Breast epithelium (tissue), 4 donors: ENCODE measurements at regions not wholly inside any gene's neighbourhood (a gene's known extent, or its start where the extent isn't known, plus 50 kb on each side); places are given as distances from the start of the nearest gene placed in this dataset.

Experiments used
- DNase-seq, 2 donors: peaks; one replicate each; pipeline ENCODE4 v3.0.0-alpha.2; 2019; ENCODE audit warnings: low spot score in 2 of 2
- H3K27ac ChIP-seq, 2 donors: fragments of 200-600 bp; sonication (generic) in 1 of 2; one replicate each; pipeline ENCODE4 v1.5.1; 2016 to 2019; ENCODE audit warnings: mild to moderate bottlenecking in 1 of 2
- H3K27me3 ChIP-seq, 2 donors: fragments of 200-600 bp; sonication (generic) in 1 of 2; one replicate each; pipeline versions ENCODE4 v1.5.1 to v1.6.0; 2017 to 2019; ENCODE audit warnings: control low read depth in 1 of 2, mild to moderate bottlenecking in 1 of 2
- H3K36me3 ChIP-seq: fragments of 200-600 bp; one replicate; pipeline ENCODE4 v1.5.1; 2019
- H3K4me1 ChIP-seq, 2 donors: fragments of 200-600 bp; sonication (generic); one replicate each; pipeline ENCODE4 v1.5.1; 2016 to 2019; ENCODE audit warnings: control low read depth in 1 of 2
- H3K4me3 ChIP-seq, 3 donors: fragments of 200-600 bp; sonication (generic); 1 replicate in 2 of 3; 2 replicates in 1 of 3; pipeline ENCODE4 v1.5.1; 2016 to 2019; ENCODE audit warnings: mild to moderate bottlenecking in 3 of 3, moderate library complexity in 2 of 3
- H3K9me3 ChIP-seq, 2 donors: fragments of 200-600 bp; sonication (generic) in 1 of 2; one replicate each; pipeline ENCODE4 v1.5.1; 2016 to 2019; ENCODE audit warnings: control low read depth in 1 of 2
- POLR2A ChIP-seq: fragments of 450-650 bp; IDR thresholded peaks from one replicate; pipeline ENCODE4 v1.6.1; 2016; ENCODE audit warnings: antibody characterized with exemption, mild to moderate bottlenecking, moderate library complexity
- POLR2AphosphoS5 ChIP-seq, 3 donors: sonication (generic); formaldehyde crosslinking; IDR thresholded peaks; one replicate each; pipeline ENCODE4 v1.6.1; 2017; ENCODE audit warnings: antibody characterized with exemption in 3 of 3
- intact Hi-C: fragments of 100-400 bp; cut with DNase I; formaldehyde crosslinking; loops from one replicate; pipeline ENCODE4 v1.15.1; 2023; ENCODE audit warnings: low total_unique reads
- TF ChIP-seq, protein P1 (sequence below), 3 donors: fragments of 450-650 bp; IDR thresholded peaks; one replicate each; pipeline ENCODE4 v1.5.1; 2016 to 2017; ENCODE audit warnings: antibody characterized with exemption in 3 of 3, mild to moderate bottlenecking in 3 of 3, moderate library complexity in 3 of 3

DNA sequence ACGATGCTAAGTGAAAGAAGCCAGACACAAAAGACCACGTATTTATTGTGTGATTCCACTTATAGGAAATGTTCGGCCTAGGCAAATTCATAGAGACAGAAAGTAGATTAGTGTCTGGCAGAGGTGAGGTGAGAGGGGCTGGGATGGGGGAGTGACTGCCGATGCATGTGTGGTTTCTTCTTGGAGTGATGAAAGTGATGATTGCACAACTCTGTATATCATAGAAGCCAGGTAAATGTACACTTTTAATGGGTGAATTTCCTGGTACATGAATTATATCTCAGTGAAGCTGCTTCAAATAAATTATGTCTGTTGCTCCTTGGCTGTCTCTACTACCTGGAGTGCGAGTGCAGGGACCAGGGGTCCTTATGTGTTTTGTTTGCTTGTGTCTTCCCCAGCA, 76.2 kb upstream of the PTCH1 start:
- Histone ChIP-seq H3K4me3 (no peak overlapping the region), H3K9me3 (no peaks in the 10 kb centered on the region), H3K36me3 (no peaks in the 10 kb centered on the region), H3K27ac (no peak overlapping the region), H3K27me3 (no peaks in the 10 kb centered on the region), H3K4me1 (no peaks in the 10 kb centered on the region)
- TF ChIP-seq, protein P1, sequence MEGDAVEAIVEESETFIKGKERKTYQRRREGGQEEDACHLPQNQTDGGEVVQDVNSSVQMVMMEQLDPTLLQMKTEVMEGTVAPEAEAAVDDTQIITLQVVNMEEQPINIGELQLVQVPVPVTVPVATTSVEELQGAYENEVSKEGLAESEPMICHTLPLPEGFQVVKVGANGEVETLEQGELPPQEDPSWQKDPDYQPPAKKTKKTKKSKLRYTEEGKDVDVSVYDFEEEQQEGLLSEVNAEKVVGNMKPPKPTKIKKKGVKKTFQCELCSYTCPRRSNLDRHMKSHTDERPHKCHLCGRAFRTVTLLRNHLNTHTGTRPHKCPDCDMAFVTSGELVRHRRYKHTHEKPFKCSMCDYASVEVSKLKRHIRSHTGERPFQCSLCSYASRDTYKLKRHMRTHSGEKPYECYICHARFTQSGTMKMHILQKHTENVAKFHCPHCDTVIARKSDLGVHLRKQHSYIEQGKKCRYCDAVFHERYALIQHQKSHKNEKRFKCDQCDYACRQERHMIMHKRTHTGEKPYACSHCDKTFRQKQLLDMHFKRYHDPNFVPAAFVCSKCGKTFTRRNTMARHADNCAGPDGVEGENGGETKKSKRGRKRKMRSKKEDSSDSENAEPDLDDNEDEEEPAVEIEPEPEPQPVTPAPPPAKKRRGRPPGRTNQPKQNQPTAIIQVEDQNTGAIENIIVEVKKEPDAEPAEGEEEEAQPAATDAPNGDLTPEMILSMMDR (IDR thresholded peaks at IDR 0.05), result no peak
- TF ChIP-seq POLR2A (no peak), POLR2AphosphoS5 (IDR thresholded peaks at IDR 0.05) (no peak)
- DNase-seq, result no peak
- intact Hi-C loops, result no loop called here

DNA sequence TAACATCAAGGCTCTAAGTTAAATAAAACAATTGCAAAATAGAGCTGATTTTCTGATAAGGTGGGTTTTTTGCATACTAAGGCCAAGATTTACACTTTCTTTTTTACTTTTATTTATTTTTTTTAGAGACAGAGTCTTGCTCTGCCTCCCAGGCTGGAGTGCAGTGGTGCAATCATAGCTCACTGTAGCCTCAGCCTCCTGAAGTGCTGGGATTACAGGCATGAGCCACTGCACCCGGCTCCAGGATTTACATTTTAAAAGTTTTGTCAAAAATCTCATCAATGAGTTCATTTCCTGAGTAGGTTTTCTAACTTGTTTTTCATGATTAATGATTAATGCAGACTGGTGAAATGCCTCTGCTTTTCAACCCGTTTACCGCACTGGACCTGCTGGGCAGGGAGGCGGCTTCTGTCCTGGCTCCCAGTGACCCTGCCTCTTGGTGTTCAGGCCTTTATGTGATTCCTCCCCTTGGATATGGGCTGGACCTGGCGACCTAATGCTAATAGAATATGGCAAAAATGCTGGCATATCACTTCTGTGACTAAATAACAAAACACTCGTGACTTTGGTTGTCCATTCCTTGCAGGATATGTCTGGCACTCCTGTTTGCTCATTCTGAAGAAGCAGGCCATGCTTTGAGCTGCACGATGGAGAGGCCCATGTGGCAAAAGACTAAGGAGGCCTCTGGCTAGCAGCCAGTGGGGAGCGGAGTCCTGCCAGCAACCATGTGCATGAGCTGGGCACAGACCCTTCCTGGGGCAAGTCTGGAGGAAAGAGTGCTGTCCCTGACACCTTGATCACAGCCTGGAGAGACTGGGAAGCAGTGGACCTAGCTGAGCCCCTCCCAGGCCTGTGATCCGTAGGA, 72.2 kb upstream of the PTCH1 start:
- no peak for DNase-seq
- intact Hi-C loops, result no loop called here

DNA sequence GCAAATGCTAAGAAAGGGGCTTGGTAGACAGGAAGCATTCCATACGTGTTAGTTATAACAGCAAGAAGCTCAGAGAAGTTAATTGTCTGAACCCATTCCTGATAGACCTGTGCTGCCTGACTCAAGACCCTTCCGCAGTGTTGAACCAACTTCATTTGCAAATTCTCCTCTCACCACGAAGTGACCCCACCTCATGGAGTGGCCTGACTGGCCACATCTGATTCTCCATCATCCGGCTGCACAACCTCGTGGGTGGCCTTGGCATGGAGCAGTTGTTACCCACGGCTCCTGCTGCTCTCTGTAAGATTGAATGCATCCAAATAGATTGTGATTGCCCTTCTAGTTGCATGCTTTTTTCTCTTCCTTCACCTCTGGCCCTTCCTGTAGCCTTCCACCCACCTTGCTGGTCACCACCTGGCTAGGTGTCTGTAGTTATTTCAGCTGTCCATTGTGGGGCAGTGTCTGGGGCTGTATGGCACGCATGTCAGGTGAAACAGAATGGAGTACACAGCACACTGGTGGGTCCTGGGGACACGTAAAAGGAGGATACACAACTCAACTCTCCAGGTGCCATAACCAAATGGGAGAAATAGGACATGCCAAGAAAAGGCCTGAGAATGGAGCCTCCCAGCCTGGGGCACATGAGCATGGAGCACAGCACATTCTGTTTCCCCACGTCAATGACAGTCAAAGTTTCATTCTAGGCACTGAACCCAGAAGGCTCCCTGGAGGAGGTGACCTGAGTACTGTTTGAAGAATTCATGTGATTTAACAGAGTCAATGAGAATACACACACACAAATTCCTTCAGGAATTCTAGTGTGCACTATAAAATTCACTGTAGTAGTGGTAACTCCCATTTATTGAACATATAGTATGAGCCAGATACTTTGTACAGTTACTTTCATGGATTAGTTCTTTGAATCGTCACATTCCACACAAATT, 70.5 kb upstream of the PTCH1 start:
- H3K4me3 ChIP-seq, result no peak overlapping the region
- no peaks in the 10 kb centered on the region for H3K4me1 ChIP-seq
- no peak for DNase-seq
- intact Hi-C loops, result no loop called here
- no peak for TF ChIP-seq POLR2AphosphoS5 (IDR thresholded peaks at IDR 0.05)
- TF ChIP-seq, protein P1 (IDR thresholded peaks at IDR 0.05), result no peak
- no peak for TF ChIP-seq POLR2A
- no peaks in the 10 kb centered on the region for H3K9me3 ChIP-seq
- no peaks in the 10 kb centered on the region for H3K27me3 ChIP-seq
- no peak overlapping the region for H3K27ac ChIP-seq
- no peaks in the 10 kb centered on the region for H3K36me3 ChIP-seq

More for the DNA sequence above, 72.2 kb upstream of the PTCH1 start:
- Histone ChIP-seq H3K9me3 (no peaks in the 10 kb centered on the region), H3K4me1 (no peaks in the 10 kb centered on the region), H3K4me3 (no peak overlapping the region), H3K36me3 (no peaks in the 10 kb centered on the region), H3K27ac (no peak overlapping the region), H3K27me3 (no peaks in the 10 kb centered on the region)
- TF ChIP-seq POLR2A, result no peak
- TF ChIP-seq POLR2AphosphoS5 (IDR thresholded peaks at IDR 0.05), result no peak
- TF ChIP-seq, protein P1 (IDR thresholded peaks at IDR 0.05), result no peak

DNA sequence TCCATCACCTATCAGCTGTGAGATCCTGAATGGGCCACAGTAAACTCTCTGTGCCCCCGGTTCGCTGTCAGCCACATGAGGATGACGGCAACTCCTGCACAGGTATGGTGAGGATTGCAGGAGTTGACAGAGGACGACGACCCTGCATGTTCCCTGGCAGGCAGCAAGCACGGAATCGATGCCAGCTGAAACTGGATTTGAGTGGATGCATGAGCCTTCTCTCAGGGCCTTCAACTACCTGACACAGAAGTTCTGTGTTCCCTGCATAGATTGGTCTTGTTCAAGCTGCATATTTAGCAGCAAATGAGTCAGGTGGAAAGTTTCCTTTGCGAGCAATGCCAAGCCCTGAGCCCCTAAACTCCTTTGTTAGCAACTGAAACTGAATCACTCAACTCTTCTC, 69.6 kb upstream of the PTCH1 start:
- no peaks in the 10 kb centered on the region for H3K4me1 ChIP-seq
- TF ChIP-seq, protein P1 (IDR thresholded peaks at IDR 0.05), result no peak
- no peak for TF ChIP-seq POLR2AphosphoS5 (IDR thresholded peaks at IDR 0.05)
- no peak for TF ChIP-seq POLR2A
- intact Hi-C loops, result no loop called here
- H3K4me3 ChIP-seq, result no peak overlapping the region
- no peaks in the 10 kb centered on the region for H3K36me3 ChIP-seq
- no peak overlapping the region for H3K27ac ChIP-seq
- no peak for DNase-seq
- no peaks in the 10 kb centered on the region for H3K9me3 ChIP-seq
- H3K27me3 ChIP-seq, result no peaks in the 10 kb centered on the region

DNA sequence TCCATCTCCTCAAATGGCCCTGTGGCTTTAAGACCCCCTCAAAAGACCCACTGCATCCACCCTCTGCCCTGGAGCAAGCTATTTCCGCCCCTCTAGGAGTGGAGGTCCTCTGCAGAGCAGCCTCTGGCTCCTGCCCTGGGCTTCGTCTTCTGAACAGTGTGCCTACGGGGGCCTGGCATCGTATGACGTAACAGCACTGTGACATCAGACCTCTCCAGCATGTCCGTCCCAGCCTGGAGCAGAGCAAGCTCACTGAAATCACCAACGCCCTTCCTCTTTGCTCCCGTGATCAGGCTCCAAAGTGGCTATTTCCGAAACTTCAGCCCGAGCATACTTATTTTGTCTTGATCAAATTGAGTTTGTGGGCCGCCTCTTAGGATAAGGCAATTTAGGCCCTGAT, 69.1 kb upstream of the PTCH1 start:
- DNase-seq, result no peak
- TF ChIP-seq, protein P1 (IDR thresholded peaks at IDR 0.05), result no peak
- no peak for TF ChIP-seq POLR2A
- H3K9me3 ChIP-seq, result no peaks in the 10 kb centered on the region
- no peaks in the 10 kb centered on the region for H3K4me1 ChIP-seq
- intact Hi-C loops, result no loop called here
- H3K4me3 ChIP-seq, result no peak overlapping the region
- no peak overlapping the region for H3K27ac ChIP-seq
- H3K36me3 ChIP-seq, result no peaks in the 10 kb centered on the region
- H3K27me3 ChIP-seq, result no peaks in the 10 kb centered on the region
